ENCODE measurements at regions not wholly inside any gene's neighbourhood (a gene's known extent, or its start where the extent isn't known, plus 50 kb on each side); places are given as distances from the start of the nearest gene placed in this dataset.

DNA sequence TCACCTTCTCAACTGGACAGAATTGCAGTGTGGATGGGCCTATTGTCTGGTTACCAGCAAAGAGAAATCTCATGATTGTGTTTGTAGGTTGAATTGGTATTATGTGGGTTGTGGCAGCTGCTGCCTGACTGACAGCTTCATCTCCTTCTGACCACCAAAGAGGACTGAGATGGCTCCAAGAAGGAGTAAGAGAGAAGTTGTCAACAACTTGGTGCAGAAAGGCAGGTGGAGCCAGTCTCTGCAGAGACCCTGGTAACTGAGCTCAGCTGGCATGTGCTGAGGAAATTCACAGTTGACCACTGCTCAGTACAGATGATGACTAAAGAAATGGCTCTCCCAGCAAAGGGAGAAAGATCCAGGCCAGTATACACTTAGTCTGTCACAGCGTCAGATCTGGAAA lies 240.0 kb upstream of the AMIGO2 start:
- Histone ChIP-seq H3K27ac (ENCODE audit: low read depth in 2 of 2, low read length in 1 of 2) (no peak overlapping the region), H3K79me2 (ENCODE audit: insufficient read depth) (no peaks in the 10 kb centered on the region), H3K9me3 (no peaks in the 10 kb centered on the region), H3K36me3 (replicated peaks in 1 of 2; ENCODE audit: control insufficient read depth in 1 of 2, insufficient read depth in 2 of 2, low read length in 1 of 2) (no peaks in the 10 kb centered on the region), H3K9me2 (no peaks in the 10 kb centered on the region), H4K20me1 (ENCODE audit: insufficient read depth) (no peaks in the 10 kb centered on the region), H3K27me3 (ENCODE audit: insufficient read depth) (peaks cover 10% of the 10 kb centered on the region; the same call in 1 of the 2 replicates), H3K9ac (no peak overlapping the region), H3F3A (replicated peaks; ENCODE audit: insufficient read depth) (peaks cover 4% of the 10 kb centered on the region), H3K4me1 (ENCODE audit: control insufficient read depth in 1 of 2, insufficient read depth in 2 of 2, low read depth in 1 of 2, low read length in 1 of 2) (no peaks in the 10 kb centered on the region), H3K4me2 (no peak overlapping the region), H2AFZ (ENCODE audit: low read depth) (no peak overlapping the region), H3K4me3 (ENCODE audit: low read depth in 2 of 2, low read length in 1 of 2) (no peak overlapping the region)
- POLR2A ChIA-PET, result no interaction called here
- TF ChIP-seq CHD2 (IDR thresholded peaks at IDR 0.05; ENCODE audit: low read length, partially characterized antibody) (no peak), RFX5 (IDR thresholded peaks at IDR 0.05; ENCODE audit: low read length) (no peak)
- CTCF ChIA-PET, result no interaction called here
- no peak for DNase-seq
- 52% methylated on average over 1 of the region's 1 CpG for WGBS (ENCODE audit: low lambda C conversion rate)

DNA sequence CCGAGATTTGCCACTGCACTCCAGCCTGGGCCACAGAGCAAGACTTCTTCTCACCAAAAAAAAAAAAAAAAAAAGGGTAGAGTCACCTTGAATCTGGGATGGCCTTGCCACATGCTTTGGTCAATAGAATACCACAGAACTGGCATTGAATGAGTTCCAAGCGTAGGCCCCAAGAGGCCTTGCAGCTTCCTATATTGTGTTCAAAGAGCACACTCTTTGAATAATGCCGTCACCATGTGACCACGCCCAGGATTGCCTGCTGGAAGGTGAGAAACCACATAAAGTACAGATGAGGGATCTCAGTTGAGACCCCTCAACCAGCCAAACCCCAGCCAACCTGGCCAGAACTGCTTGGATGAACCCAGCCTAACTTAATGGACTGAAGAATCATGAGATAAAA lies 239.2 kb upstream of the AMIGO2 start:
- Histone ChIP-seq H3K9ac (no peak overlapping the region), H3K4me3 (ENCODE audit: low read depth in 2 of 2, low read length in 1 of 2) (no peak overlapping the region), H3K4me2 (no peak overlapping the region), H3K9me3 (no peaks in the 10 kb centered on the region), H3K79me2 (ENCODE audit: insufficient read depth) (no peaks in the 10 kb centered on the region), H3K9me2 (no peaks in the 10 kb centered on the region), H4K20me1 (ENCODE audit: insufficient read depth) (no peaks in the 10 kb centered on the region), H3K27ac (ENCODE audit: low read depth in 2 of 2, low read length in 1 of 2) (no peak overlapping the region), H3K4me1 (ENCODE audit: control insufficient read depth in 1 of 2, insufficient read depth in 2 of 2, low read depth in 1 of 2, low read length in 1 of 2) (no peaks in the 10 kb centered on the region), H2AFZ (ENCODE audit: low read depth) (no peak overlapping the region), H3K36me3 (replicated peaks in 1 of 2; ENCODE audit: control insufficient read depth in 1 of 2, insufficient read depth in 2 of 2, low read length in 1 of 2) (no peaks in the 10 kb centered on the region), H3F3A (replicated peaks; ENCODE audit: insufficient read depth) (peaks cover 3% of the 10 kb centered on the region), H3K27me3 (ENCODE audit: insufficient read depth) (peaks cover 5% of the 10 kb centered on the region; the same call in 1 of the 2 replicates)
- WGBS (ENCODE audit: low lambda C conversion rate), result 14% methylated on average over 4 of the region's 4 CpGs
- ChIA-PET CTCF (no interaction called here), POLR2A (no interaction called here)
- DNase-seq, result no peak
- TF ChIP-seq GABPA (IDR thresholded peaks at IDR 0.05; ENCODE audit: low read depth), result no peak
- TF ChIP-seq NRF1 (IDR thresholded peaks at IDR 0.05; ENCODE audit: low read depth, low read length), result no peak
- no peak for TF ChIP-seq SMC3 (IDR thresholded peaks at IDR 0.05; ENCODE audit: low read depth, low read length)
- TF ChIP-seq MEF2A (IDR thresholded peaks at IDR 0.05; ENCODE audit: borderline replicate concordance, low read depth), result no peak
- TF ChIP-seq ELF1 (IDR thresholded peaks at IDR 0.05), result no peak
- no peak for TF ChIP-seq RCOR1 (IDR thresholded peaks at IDR 0.05; ENCODE audit: low read length)
- no peak for TF ChIP-seq USF2 (IDR thresholded peaks at IDR 0.05; ENCODE audit: borderline replicate concordance, low read depth, low read length)
- TF ChIP-seq, protein P1, sequence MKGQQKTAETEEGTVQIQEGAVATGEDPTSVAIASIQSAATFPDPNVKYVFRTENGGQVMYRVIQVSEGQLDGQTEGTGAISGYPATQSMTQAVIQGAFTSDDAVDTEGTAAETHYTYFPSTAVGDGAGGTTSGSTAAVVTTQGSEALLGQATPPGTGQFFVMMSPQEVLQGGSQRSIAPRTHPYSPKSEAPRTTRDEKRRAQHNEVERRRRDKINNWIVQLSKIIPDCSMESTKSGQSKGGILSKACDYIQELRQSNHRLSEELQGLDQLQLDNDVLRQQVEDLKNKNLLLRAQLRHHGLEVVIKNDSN (IDR thresholded peaks at IDR 0.05; ENCODE audit: borderline replicate concordance, low read depth), result no peak
- no peak for TF ChIP-seq JUND (IDR thresholded peaks at IDR 0.05)
- TF ChIP-seq REST (IDR thresholded peaks at IDR 0.05; ENCODE audit: low read depth, low read length), result no peak
- no peak for TF ChIP-seq TAF1 (IDR thresholded peaks at IDR 0.05; ENCODE audit: borderline replicate concordance, low read depth, low read length)
- no peak for TF ChIP-seq RAD21 (IDR thresholded peaks at IDR 0.05; ENCODE audit: low read length)
- no peak for TF ChIP-seq SIN3A (IDR thresholded peaks at IDR 0.05; ENCODE audit: borderline replicate concordance, low read depth, low read length)
- no peak for TF ChIP-seq RXRA (IDR thresholded peaks at IDR 0.05; ENCODE audit: borderline replicate concordance, low read depth)
- TF ChIP-seq MXI1 (IDR thresholded peaks at IDR 0.05; ENCODE audit: low read depth, low read length), result no peak

Measured in SK-N-SH (cell line).